Subcutaneous abdominal adipose tissue (tissue), 5 donors: ENCODE measurements at regions not wholly inside any gene's neighbourhood (a gene's known extent, or its start where the extent isn't known, plus 50 kb on each side); places are given as distances from the start of the nearest gene placed in this dataset.

Source experiments
- H3K27ac ChIP-seq: one replicate; pipeline ENCODE4 v1.7.0; 2013; ENCODE audit warnings: low read depth, mild to moderate bottlenecking, inconsistent platforms, low read length, moderate library complexity
- H3K27me3 ChIP-seq, 5 donors: one replicate each; pipeline ENCODE4 v1.7.0; 2013; ENCODE audit warnings: low read length in 5 of 5, inconsistent platforms in 1 of 5; ENCODE audit not compliant: control insufficient read depth in 5 of 5, insufficient read depth in 4 of 5
- H3K36me3 ChIP-seq, 5 donors: one replicate each; pipeline ENCODE4 v1.7.0; 2013; ENCODE audit warnings: low read length in 5 of 5; ENCODE audit not compliant: control insufficient read depth in 5 of 5, insufficient read depth in 5 of 5
- H3K4me1 ChIP-seq, 5 donors: one replicate each; pipeline ENCODE4 v1.7.0; 2013; ENCODE audit warnings: low read length in 5 of 5, mild to moderate bottlenecking in 3 of 5, moderate library complexity in 1 of 5; ENCODE audit not compliant: control insufficient read depth in 5 of 5, insufficient read depth in 5 of 5
- H3K4me3 ChIP-seq, 5 donors: one replicate each; pipeline ENCODE4 v1.7.0; 2013; ENCODE audit warnings: low read length in 5 of 5, low read depth in 1 of 5
- H3K9ac ChIP-seq, 5 donors: one replicate each; pipeline ENCODE4 v1.7.0; 2013; ENCODE audit warnings: low read length in 5 of 5, mild to moderate bottlenecking in 4 of 5, moderate library complexity in 3 of 5
- H3K9me3 ChIP-seq, 5 donors: one replicate each; pipeline ENCODE4 v1.7.0; 2013; ENCODE audit warnings: low read length in 5 of 5; ENCODE audit not compliant: control insufficient read depth in 5 of 5
- donor health status: healthy.
- donor health status: healthy.
- donor health status: healthy.
- donor health status: healthy.
- donor health status: healthy.

GRCh38 chr6:99739526-99739925, 132.9 kb downstream of the PRDM13 start:
- Histone ChIP-seq H3K27me3 (peaks cover 2 to 10% (median 7%) of the 10 kb centered on the region in 5 donors), H3K9ac (no peak overlapping the region), H3K9me3 (no peaks in the 10 kb centered on the region), H3K36me3 (no peaks in the 10 kb centered on the region), H3K4me1 (no peaks in the 10 kb centered on the region), H3K4me3 (no peak overlapping the region), H3K27ac (no peak overlapping the region)

GRCh38 chr6:99741092-99741491, 134.5 kb downstream of the PRDM13 start:
- Histone ChIP-seq H3K4me3 (no peak overlapping the region), H3K36me3 (no peaks in the 10 kb centered on the region), H3K4me1 (no peaks in the 10 kb centered on the region), H3K9me3 (no peaks in the 10 kb centered on the region), H3K27ac (no peak overlapping the region), H3K9ac (no peak overlapping the region), H3K27me3 (peaks cover 2 to 10% (median 7%) of the 10 kb centered on the region in 5 donors)

GRCh38 chr6:99743647-99744046, 137.0 kb downstream of the PRDM13 start:
- H3K9me3 ChIP-seq = no peaks in the 10 kb centered on the region
- H3K27me3 ChIP-seq = peaks cover 2 to 7% (median 7%) of the 10 kb centered on the region in 5 donors
- H3K4me3 ChIP-seq = no peak overlapping the region
- no peaks in the 10 kb centered on the region for H3K4me1 ChIP-seq
- H3K36me3 ChIP-seq = no peaks in the 10 kb centered on the region
- no peak overlapping the region for H3K27ac ChIP-seq
- no peak overlapping the region for H3K9ac ChIP-seq

GRCh38 chr6:99745651-99746050, 139.0 kb downstream of the PRDM13 start:
- no peaks in the 10 kb centered on the region for H3K9me3 ChIP-seq
- H3K36me3 ChIP-seq = no peaks in the 10 kb centered on the region
- no peaks in the 10 kb centered on the region for H3K4me1 ChIP-seq
- no peak overlapping the region for H3K4me3 ChIP-seq
- H3K9ac ChIP-seq = no peak overlapping the region
- H3K27me3 ChIP-seq = peaks cover 0 to 7% (median 3%) of the 10 kb centered on the region in 5 donors
- H3K27ac ChIP-seq = no peak overlapping the region

- peaks cover 0 to 7% (median 3%) of the 10 kb centered on the region in 5 donors for H3K27me3 ChIP-seq
- no peak overlapping the region for H3K4me3 ChIP-seq
- H3K4me1 ChIP-seq = no peaks in the 10 kb centered on the region
- no peaks in the 10 kb centered on the region for H3K9me3 ChIP-seq
- no peak overlapping the region for H3K9ac ChIP-seq
- H3K36me3 ChIP-seq = no peaks in the 10 kb centered on the region
- H3K27ac ChIP-seq = no peak overlapping the region
Observed at GRCh38 chr6:99746261-99746895, 139.7 kb downstream of the PRDM13 start.

- peaks cover 0 to 2% (median 0%) of the 10 kb centered on the region in 5 donors for H3K27me3 ChIP-seq
- no peak overlapping the region for H3K9ac ChIP-seq
- no peaks in the 10 kb centered on the region for H3K4me1 ChIP-seq
- H3K9me3 ChIP-seq = no peaks in the 10 kb centered on the region
- no peaks in the 10 kb centered on the region for H3K36me3 ChIP-seq
- no peak overlapping the region for H3K4me3 ChIP-seq
- H3K27ac ChIP-seq = no peak overlapping the region
Observed at GRCh38 chr6:99761711-99762110, 155.1 kb downstream of the PRDM13 start.

GRCh38 chr6:99768166-99768565, 161.5 kb downstream of the PRDM13 start:
- Histone ChIP-seq H3K9ac (no peak overlapping the region), H3K27ac (no peak overlapping the region)

GRCh38 chr6:99779631-99780555, 173.3 kb downstream of the PRDM13 start:
- no peak overlapping the region for H3K4me3 ChIP-seq
- H3K36me3 ChIP-seq = no peaks in the 10 kb centered on the region

More at GRCh38 chr6:99768166-99768565, 161.5 kb downstream of the PRDM13 start:
- Histone ChIP-seq H3K4me1 (no peaks in the 10 kb centered on the region), H3K27me3 (no peaks in the 10 kb centered on the region), H3K36me3 (no peaks in the 10 kb centered on the region), H3K9me3 (no peaks in the 10 kb centered on the region), H3K4me3 (no peak overlapping the region)

GRCh38 chr6:99780556-99780885, 173.9 kb downstream of the PRDM13 start:
- Histone ChIP-seq H3K9me3 (peaks cover 0 to 4% (median 0%) of the 10 kb centered on the region in 5 donors), H3K36me3 (no peaks in the 10 kb centered on the region), H3K4me1 (no peaks in the 10 kb centered on the region), H3K4me3 (no peak overlapping the region), H3K27me3 (peaks cover 0 to 11% (median 3%) of the 10 kb centered on the region in 5 donors), H3K9ac (no peak overlapping the region), H3K27ac (no peak overlapping the region)

More at GRCh38 chr6:99779631-99780555, 173.3 kb downstream of the PRDM13 start:
- H3K9ac ChIP-seq = no peak overlapping the region
- peaks cover 0 to 11% (median 3%) of the 10 kb centered on the region in 5 donors for H3K27me3 ChIP-seq
- H3K4me1 ChIP-seq = no peaks in the 10 kb centered on the region
- H3K27ac ChIP-seq = no peak overlapping the region
- H3K9me3 ChIP-seq = peaks cover 0 to 5% (median 0%) of the 10 kb centered on the region in 5 donors

- Histone ChIP-seq H3K9ac (no peak overlapping the region), H3K27ac (no peak overlapping the region), H3K36me3 (no peaks in the 10 kb centered on the region), H3K4me1 (no peaks in the 10 kb centered on the region), H3K9me3 (no peaks in the 10 kb centered on the region), H3K27me3 (no peaks in the 10 kb centered on the region), H3K4me3 (no peak overlapping the region)
Observed at GRCh38 chr6:99789767-99790166, 183.1 kb downstream of the PRDM13 start.
